A549 (cell line): ENCODE measurements at regions not wholly inside any gene's neighbourhood (a gene's known extent, or its start where the extent isn't known, plus 50 kb on each side); places are given as distances from the start of the nearest gene placed in this dataset.
"Not testable (repeated sequence)": the region's sequence is repeated elsewhere in the genome, so short reads cannot be mapped to it uniquely, and the experiment has no call there.

ENCODE experiments used
- ATAC-seq, 2 experiments: fragments of 200-7000 bp in 1 of 2; fragments of >200 bp in 1 of 2; cut with Nextera tagmentation in 1 of 2; cut with Tn5 transposase in 1 of 2; 3 replicates each; pipeline versions ENCODE4 v1.8.0 to v1.9.1; 2018 to 2020; ENCODE audit warnings: mild to moderate bottlenecking in 1 of 2, moderate library complexity in 1 of 2
- CTCF ChIA-PET: fragments of 300-600 bp; sonication (Branson Sonifier 250); formaldehyde crosslinking; extraction: SDS; loops from one replicate; lab custom pipeline; 2021; ENCODE audit warnings: antibody characterized with exemption, inconsistent platforms; lab: Yijun Ruan, JAX
- POLR2A ChIA-PET: fragments of 350-600 bp; formaldehyde crosslinking; extraction: SDS; loops from one replicate; lab custom pipeline; 2021; ENCODE audit warnings: antibody characterized with exemption, inconsistent platforms; lab: Yijun Ruan, JAX
- DNase-seq, 2 experiments: peaks; one replicate each; pipeline versions ENCODE4 v3.0.0 to v3.0.0-alpha.2; 2011 to 2016; ENCODE audit warnings: low read depth in 1 of 2, low spot score in 1 of 2
- FAIRE-seq: peaks from 2 replicates; lab custom pipeline; 2011; peaks lifted over from hg19 to GRCh38; lab: Jason Lieb, UNC
- H3K27ac ChIP-seq, 2 experiments: fragments of >200 bp; sonication (Bioruptor Twin); formaldehyde crosslinking; 3 replicates each; pipeline ENCODE4 v1.5.1; 2016 to 2017
- H3K4me1 ChIP-seq: fragments of >200 bp; sonication (Bioruptor Twin); formaldehyde crosslinking; 3 replicates; pipeline ENCODE4 v1.6.1; 2016
- H3K4me2 ChIP-seq: fragments of >200 bp; sonication (Bioruptor Twin); formaldehyde crosslinking; 3 replicates; pipeline ENCODE4 v1.6.1; 2016
- H3K4me3 ChIP-seq: fragments of >200 bp; sonication (Bioruptor Twin); formaldehyde crosslinking; 3 replicates; pipeline ENCODE4 v1.5.1; 2016
- H3K9me3 ChIP-seq: fragments of >200 bp; sonication (Bioruptor Twin); formaldehyde crosslinking; 3 replicates; pipeline ENCODE4 v1.6.1; 2016
- ATOH8 ChIP-seq: fragments of 250-450 bp; sonication (Bioruptor Pico); IDR thresholded peaks from 2 replicates; pipeline ENCODE4 v1.5.0; 2020; ENCODE audit warnings: low read depth, mild to moderate bottlenecking, moderate library complexity
- BCL3 ChIP-seq: fragments of >200 bp; sonication (Bioruptor Twin); formaldehyde crosslinking; IDR thresholded peaks from 3 replicates; pipeline ENCODE4 v1.6.1; 2016
- BHLHE40 ChIP-seq: IDR thresholded peaks from 2 replicates; pipeline ENCODE4 v1.6.1; 2012; ENCODE audit warnings: low read depth, low read length, inconsistent platforms
- CBX8 ChIP-seq: fragments of 200-600 bp; sonication (generic); IDR thresholded peaks from 2 replicates; pipeline ENCODE4 v1.6.1; 2016
- E2F6 ChIP-seq: IDR thresholded peaks from 2 replicates; pipeline ENCODE4 v1.6.1; 2012; ENCODE audit warnings: low read depth, borderline replicate concordance
- EHMT2 ChIP-seq: fragments of 200-600 bp; sonication (generic); IDR thresholded peaks from 2 replicates; pipeline ENCODE4 v1.6.1; 2016; ENCODE audit warnings: antibody characterized with exemption, low read depth, mild to moderate bottlenecking, moderate library complexity
- EP300 ChIP-seq, 2 experiments: fragments of >200 bp; sonication (Bioruptor Twin); formaldehyde crosslinking; IDR thresholded peaks; 2 replicates in 1 of 2; 3 replicates in 1 of 2; pipeline ENCODE4 v1.6.1; 2016 to 2017
- ESRRA ChIP-seq: fragments of 150-350 bp; IDR thresholded peaks from 2 replicates; pipeline ENCODE4 v1.6.1; 2014; ENCODE audit warnings: mild to moderate bottlenecking, low read length, borderline replicate concordance
- FOSB ChIP-seq: fragments of 250-450 bp; sonication (Bioruptor Pico); IDR thresholded peaks from 2 replicates; pipeline ENCODE4 v1.5.0; 2020; ENCODE audit warnings: mild to moderate bottlenecking, moderate library complexity
- FOXS1 ChIP-seq: fragments of 250-450 bp; sonication (Bioruptor Pico); IDR thresholded peaks from 2 replicates; pipeline ENCODE4 v1.5.0; 2020; ENCODE audit warnings: mild to moderate bottlenecking, moderate library complexity
- HDAC2 ChIP-seq: fragments of 200-600 bp; sonication (generic); IDR thresholded peaks from 2 replicates; pipeline ENCODE4 v1.6.1; 2016
- HOXB5 ChIP-seq: fragments of 250-450 bp; sonication (Bioruptor Pico); IDR thresholded peaks from 2 replicates; pipeline ENCODE4 v1.5.0; 2020; ENCODE audit warnings: mild to moderate bottlenecking, moderate library complexity
- MAX ChIP-seq: IDR thresholded peaks from 2 replicates; pipeline ENCODE4 v1.6.1; 2012
- NFE2L2 ChIP-seq: fragments of 150-350 bp; conservative IDR thresholded peaks from 2 replicates; pipeline ENCODE4 v1.6.1; 2014; ENCODE audit warnings: low read length
- NPAS2 ChIP-seq: fragments of 250-450 bp; sonication (Bioruptor Pico); IDR thresholded peaks from 2 replicates; pipeline ENCODE4 v1.8.0; 2022; ENCODE audit warnings: mild to moderate bottlenecking, moderate library complexity, borderline replicate concordance
- PHF8 ChIP-seq: fragments of 200-600 bp; sonication (generic); IDR thresholded peaks from 2 replicates; pipeline ENCODE4 v1.6.1; 2016; ENCODE audit warnings: low read depth, mild to moderate bottlenecking, antibody characterized with exemption, moderate library complexity, borderline replicate concordance
- POLR2A ChIP-seq: IDR thresholded peaks from 2 replicates; pipeline ENCODE4 v1.6.1; 2012; ENCODE audit warnings: mild to moderate bottlenecking, low read length
- RAD21 ChIP-seq, 2 experiments: fragments of >200 bp in 1 of 2; sonication (Bioruptor Twin) in 1 of 2; formaldehyde crosslinking in 1 of 2; IDR thresholded peaks in 1 of 2; conservative IDR thresholded peaks in 1 of 2; 2 replicates in 1 of 2; 3 replicates in 1 of 2; pipeline ENCODE4 v1.6.1; 2012 to 2018; ENCODE audit warnings: inconsistent platforms in 1 of 2
- RFX5 ChIP-seq: fragments of 450-650 bp; IDR thresholded peaks from 2 replicates; pipeline ENCODE4 v1.7.1; 2014; ENCODE audit warnings: antibody characterized with exemption, mild to moderate bottlenecking, moderate library complexity
- SREBF2 ChIP-seq: fragments of 450-650 bp; IDR thresholded peaks from 2 replicates; pipeline ENCODE4 v1.6.1; 2014; ENCODE audit warnings: mild to moderate bottlenecking, moderate library complexity
- TFCP2L1 ChIP-seq: fragments of 250-450 bp; sonication (Bioruptor Pico); IDR thresholded peaks from 2 replicates; pipeline ENCODE4 v1.5.0; 2021; ENCODE audit warnings: mild to moderate bottlenecking
- ZFP36 ChIP-seq: fragments of 450-650 bp; IDR thresholded peaks from 2 replicates; pipeline ENCODE4 v1.6.1; 2014; ENCODE audit warnings: borderline replicate concordance; ENCODE audit not compliant: partially characterized antibody
- ZSCAN20 ChIP-seq: fragments of 250-450 bp; sonication (Bioruptor Pico); IDR thresholded peaks from 2 replicates; pipeline ENCODE4 v1.8.0; 2022; ENCODE audit warnings: mild to moderate bottlenecking, moderate library complexity
- WGBS: methylation state at CpG from one replicate; pipeline ENCODE4 v1.1.6; 2017; ENCODE audit errors: missing lambda C conversion rate; 5-methylcytosine and 5-hydroxymethylcytosine counted together

GRCh38 chr1:232334246-232334645 lies 295.7 kb downstream of the SIPA1L2 start:
- DNase-seq, result no peak
- no peak for FAIRE-seq
- Histone ChIP-seq H3K4me2 (no peak overlapping the region), H3K4me1 (no peaks in the 10 kb centered on the region), H3K4me3 (no peak overlapping the region), H3K9me3 (no peaks in the 10 kb centered on the region), H3K27ac (no peak overlapping the region)
- ATAC-seq, result no peak
- CTCF ChIA-PET, result interaction anchor here (1.9 kb wide), 1 partner anchor 13 kb away, joined by 4 read pairs; no protein-coding TSS in a partner anchor
- TF ChIP-seq HDAC2 (no peak), TFCP2L1 (no peak), NPAS2 (no peak), PHF8 (no peak), BHLHE40 (no peak), ZSCAN20 (no peak), E2F6 (no peak), BCL3 (no peak), SREBF2 (no peak), RFX5 (no peak), EHMT2 (no peak), ZFP36 (no peak), MAX (no peak)
- POLR2A ChIA-PET, result no interaction called here
- 65% methylated on average over 3 of the region's 3 CpGs for WGBS

- Histone ChIP-seq H3K4me1 (no peaks in the 10 kb centered on the region), H3K4me2 (no peak overlapping the region), H3K9me3 (no peaks in the 10 kb centered on the region), H3K27ac (no peak overlapping the region), H3K4me3 (no peak overlapping the region)
- ATAC-seq (no peak), FAIRE-seq (no peak), DNase-seq (no peak)
- ChIA-PET CTCF (interaction anchor here (1.9 kb wide), 1 partner anchor 12 kb away, joined by 4 read pairs; no protein-coding TSS in a partner anchor), POLR2A (no interaction called here)
- TF ChIP-seq CBX8, result no peak
- TF ChIP-seq EHMT2, result no peak
- no peak for TF ChIP-seq NFE2L2
- TF ChIP-seq FOXS1 (CRISPR knock-in tag), result no peak
- TF ChIP-seq RAD21 (conservative IDR thresholded peaks at IDR 0.05 in 1 of 2, IDR thresholded peaks at IDR 0.05 in 1 of 2), result no peak
- 98% methylated on average over 5 of the region's 5 CpGs for WGBS
Observed at GRCh38 chr1:232333419-232333767, 296.5 kb downstream of the SIPA1L2 start.

GRCh38 chr1:232332710-232333418 lies 297.1 kb downstream of the SIPA1L2 start:
- DNase-seq, H3K9me3 ChIP-seq, ATAC-seq, H3K4me3 ChIP-seq, H3K27ac ChIP-seq, H3K4me2 ChIP-seq, H3K4me1 ChIP-seq, POLR2A ChIA-PET, FAIRE-seq, CTCF ChIA-PET: not testable (repeated sequence)
- WGBS, result 69% methylated on average over 9 of the region's 9 CpGs

- CTCF ChIA-PET, result interaction anchor here (0.9 kb wide), 1 partner anchor 17 kb away, joined by 3 read pairs; no protein-coding TSS in a partner anchor
- no peak for ATAC-seq
- no peak for FAIRE-seq
- no peak for DNase-seq
- Histone ChIP-seq H3K27ac (no peak overlapping the region), H3K4me2 (no peak overlapping the region), H3K9me3 (no peaks in the 10 kb centered on the region), H3K4me3 (no peak overlapping the region), H3K4me1 (no peaks in the 10 kb centered on the region)
- no peak for TF ChIP-seq POLR2A
- no peak for TF ChIP-seq ESRRA
- no peak for TF ChIP-seq RFX5
- no peak for TF ChIP-seq EP300 (IDR thresholded peaks at IDR 0.05)
- TF ChIP-seq ATOH8, result no peak
- TF ChIP-seq FOSB, result no peak
- no peak for TF ChIP-seq HOXB5 (CRISPR knock-in tag)
- no peak for TF ChIP-seq TFCP2L1
- POLR2A ChIA-PET, result no interaction called here
- 56% methylated on average over 10 of the region's 10 CpGs for WGBS
Observed at GRCh38 chr1:232329103-232329813, 300.7 kb downstream of the SIPA1L2 start.
